Transverse colon (tissue), 4 donors: ENCODE measurements at regions not wholly inside any gene's neighbourhood (a gene's known extent, or its start where the extent isn't known, plus 50 kb on each side); places are given as distances from the start of the nearest gene placed in this dataset.

ENCODE experiments used
- DNase-seq: peaks from one replicate; pipeline ENCODE4 v3.0.0-alpha.2; 2019
- H3K27ac ChIP-seq, 4 donors: fragments of 200-600 bp; sonication (generic); 2 replicates each; pipeline ENCODE4 v1.5.1; 2016 to 2018; ENCODE audit warnings: inconsistent platforms in 4 of 4
- H3K27me3 ChIP-seq: fragments of 200-600 bp; sonication (generic); 2 replicates; pipeline ENCODE4 v1.5.1; 2017; ENCODE audit warnings: inconsistent platforms
- H3K36me3 ChIP-seq, 4 donors: fragments of 200-600 bp; sonication (generic); 2 replicates each; pipeline ENCODE4 v1.5.1; 2017 to 2019; ENCODE audit warnings: inconsistent platforms in 4 of 4
- H3K4me1 ChIP-seq, 4 donors: fragments of 200-600 bp; sonication (generic); 2 replicates each; pipeline ENCODE4 v1.5.1; 2017 to 2020; ENCODE audit warnings: inconsistent platforms in 4 of 4
- H3K4me3 ChIP-seq, 4 donors: fragments of 200-600 bp; sonication (generic); 1 replicate in 1 of 4; 2 replicates in 3 of 4; pipeline versions ENCODE4 v1.5.1 to v1.6.1; 2017 to 2019; ENCODE audit warnings: inconsistent platforms in 4 of 4
- H3K9me3 ChIP-seq, 2 donors: fragments of 200-600 bp; sonication (generic); 2 replicates each; pipeline ENCODE4 v1.5.1; 2017 to 2019; ENCODE audit warnings: inconsistent platforms in 2 of 2
- EP300 ChIP-seq: sonication (generic); formaldehyde crosslinking; IDR thresholded peaks from one replicate; pipeline ENCODE4 v1.6.1; 2017; ENCODE audit warnings: antibody characterized with exemption, low read depth
- POLR2A ChIP-seq: fragments of 450-650 bp; IDR thresholded peaks from one replicate; pipeline ENCODE4 v1.6.1; 2016; ENCODE audit warnings: antibody characterized with exemption, mild to moderate bottlenecking, moderate library complexity
- POLR2AphosphoS5 ChIP-seq, 3 donors: sonication (generic); formaldehyde crosslinking; IDR thresholded peaks; one replicate each; pipeline ENCODE4 v1.6.1; 2016; ENCODE audit warnings: antibody characterized with exemption in 3 of 3
- WGBS, 2 donors: methylation state at CpG; one replicate each; pipeline ENCODE4 v1.1.5; 2018; ENCODE audit warnings: low coverage in 1 of 2; 5-methylcytosine and 5-hydroxymethylcytosine counted together
- in situ Hi-C, 4 donors: fragments of 200-750 bp; cut with MboI; loops; one replicate each; pipeline versions ENCODE4 v1.15.0 to v1.15.1; 2017; ENCODE audit warnings: low sequenced_read_pairs in 3 of 4, low pct_ligation_motif_present in 1 of 4, low pct_unique_long_range_greater_than_20kb in 1 of 4
- intact Hi-C: fragments of 100-400 bp; cut with DNase I; formaldehyde crosslinking; loops from one replicate; pipeline ENCODE4 v1.15.1; 2023; ENCODE audit warnings: low total_unique reads
- TF ChIP-seq, protein P1 (sequence below), 5 experiments: fragments of 200-600 bp in 3 of 5; fragments of 450-650 bp in 2 of 5; sonication (generic) in 3 of 5; IDR thresholded peaks; 1 replicate in 2 of 5; 2 replicates in 3 of 5; pipeline ENCODE4 v1.5.1; 2016 to 2017; ENCODE audit warnings: antibody characterized with exemption in 5 of 5, inconsistent platforms in 3 of 5, mild to moderate bottlenecking in 2 of 5, moderate library complexity in 1 of 5

DNA sequence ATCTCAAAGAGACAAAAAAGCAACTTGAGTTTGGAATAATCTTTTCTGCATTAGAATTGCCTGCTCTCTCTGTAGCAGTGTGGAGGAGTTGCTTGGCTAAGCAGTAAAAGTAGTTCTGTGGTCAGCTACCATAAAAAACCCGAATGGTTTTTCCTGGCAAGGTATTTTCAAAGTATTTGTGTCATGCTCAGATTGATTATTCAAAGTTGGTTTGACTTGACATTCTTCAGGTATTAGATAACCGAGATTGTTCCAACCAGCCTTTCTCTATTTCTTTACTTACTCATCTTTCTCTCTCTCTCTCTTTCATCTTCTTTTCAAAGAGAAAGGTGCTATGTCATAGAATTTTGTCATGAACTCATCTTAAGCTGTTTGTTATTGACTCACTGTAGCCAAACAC is 404.9 kb downstream of the CPS1 start:
- no peak for DNase-seq
- intact Hi-C loops: no loop called here
- 25 to 45% methylated on average over 2 of the region's 2 CpGs for WGBS, 2 donors
- H3K4me3 ChIP-seq: no peak overlapping the region
- TF ChIP-seq POLR2AphosphoS5 (IDR thresholded peaks at IDR 0.05): no peak
- no peaks in the 10 kb centered on the region for H3K27me3 ChIP-seq
- no peaks in the 10 kb centered on the region for H3K36me3 ChIP-seq
- in situ Hi-C loops: no loop called here
- no peaks in the 10 kb centered on the region for H3K9me3 ChIP-seq
- H3K27ac ChIP-seq: no peak overlapping the region
- H3K4me1 ChIP-seq: no peaks in the 10 kb centered on the region

DNA sequence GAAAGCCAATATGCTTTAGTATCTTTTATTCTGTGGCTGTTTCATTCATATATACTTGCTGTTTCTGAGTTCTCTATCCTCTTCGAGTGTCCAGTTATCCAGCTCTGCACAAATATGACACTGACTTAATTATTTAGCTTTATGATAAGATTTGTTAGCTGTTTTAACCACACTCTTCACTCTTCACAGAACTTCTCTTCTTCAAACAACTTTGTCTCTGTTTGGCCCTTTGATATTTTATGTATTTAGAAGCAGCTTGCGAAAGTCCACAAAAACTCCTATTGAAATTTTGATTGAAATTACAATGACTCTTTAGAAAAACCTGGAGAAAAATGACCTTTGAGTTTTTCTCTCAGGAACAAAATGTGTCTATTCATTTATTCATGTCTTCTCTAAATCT is 407.0 kb downstream of the CPS1 start:
- H3K9me3 ChIP-seq: no peaks in the 10 kb centered on the region
- TF ChIP-seq POLR2AphosphoS5 (IDR thresholded peaks at IDR 0.05) (no peak), POLR2A (no peak), EP300 (no peak)
- TF ChIP-seq, protein P1, sequence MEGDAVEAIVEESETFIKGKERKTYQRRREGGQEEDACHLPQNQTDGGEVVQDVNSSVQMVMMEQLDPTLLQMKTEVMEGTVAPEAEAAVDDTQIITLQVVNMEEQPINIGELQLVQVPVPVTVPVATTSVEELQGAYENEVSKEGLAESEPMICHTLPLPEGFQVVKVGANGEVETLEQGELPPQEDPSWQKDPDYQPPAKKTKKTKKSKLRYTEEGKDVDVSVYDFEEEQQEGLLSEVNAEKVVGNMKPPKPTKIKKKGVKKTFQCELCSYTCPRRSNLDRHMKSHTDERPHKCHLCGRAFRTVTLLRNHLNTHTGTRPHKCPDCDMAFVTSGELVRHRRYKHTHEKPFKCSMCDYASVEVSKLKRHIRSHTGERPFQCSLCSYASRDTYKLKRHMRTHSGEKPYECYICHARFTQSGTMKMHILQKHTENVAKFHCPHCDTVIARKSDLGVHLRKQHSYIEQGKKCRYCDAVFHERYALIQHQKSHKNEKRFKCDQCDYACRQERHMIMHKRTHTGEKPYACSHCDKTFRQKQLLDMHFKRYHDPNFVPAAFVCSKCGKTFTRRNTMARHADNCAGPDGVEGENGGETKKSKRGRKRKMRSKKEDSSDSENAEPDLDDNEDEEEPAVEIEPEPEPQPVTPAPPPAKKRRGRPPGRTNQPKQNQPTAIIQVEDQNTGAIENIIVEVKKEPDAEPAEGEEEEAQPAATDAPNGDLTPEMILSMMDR (IDR thresholded peaks at IDR 0.05): no peak
- H3K36me3 ChIP-seq: no peaks in the 10 kb centered on the region
- DNase-seq: no peak
- in situ Hi-C loops (no loop called here), intact Hi-C loops (no loop called here)
- H3K27ac ChIP-seq: no peak overlapping the region
- H3K4me3 ChIP-seq: no peak overlapping the region
- no peaks in the 10 kb centered on the region for H3K4me1 ChIP-seq
- no peaks in the 10 kb centered on the region for H3K27me3 ChIP-seq
- WGBS, 2 donors: 65 to 70% methylated on average over 2 of the region's 2 CpGs

DNA sequence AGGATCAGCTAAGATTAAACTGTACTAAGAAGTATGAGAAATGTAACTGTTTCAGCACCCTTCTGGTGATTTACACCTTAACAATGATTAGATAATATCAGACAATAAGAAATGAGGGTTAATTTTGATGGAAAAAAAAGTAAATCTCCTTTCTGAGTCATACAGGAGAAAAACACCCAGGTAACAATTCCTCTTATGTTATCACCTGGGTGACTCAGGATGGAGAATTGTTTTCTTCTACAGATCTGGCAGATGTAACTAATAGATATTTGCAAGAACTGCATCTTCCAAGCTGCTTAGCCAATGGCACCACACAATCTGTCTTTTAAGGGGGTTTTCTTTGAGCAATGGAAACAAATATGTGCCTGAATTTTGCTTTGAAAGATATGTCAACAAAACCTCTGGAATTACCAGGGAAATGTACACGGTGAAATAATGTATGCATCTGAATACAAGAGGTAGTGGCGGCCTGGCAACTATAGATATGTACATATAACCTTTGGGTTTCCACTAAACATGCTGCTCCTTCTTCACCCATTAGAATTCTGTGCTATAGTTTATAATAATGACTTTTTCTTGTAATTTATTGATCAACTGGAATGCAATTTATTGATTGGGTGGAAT is 407.9 kb downstream of the CPS1 start:
- intact Hi-C loops (no loop called here), in situ Hi-C loops (no loop called here)
- Histone ChIP-seq H3K27ac (no peak overlapping the region), H3K27me3 (no peaks in the 10 kb centered on the region), H3K9me3 (no peaks in the 10 kb centered on the region), H3K4me1 (no peaks in the 10 kb centered on the region), H3K36me3 (no peaks in the 10 kb centered on the region), H3K4me3 (no peak overlapping the region)
- DNase-seq: no peak
- 76 to 79% methylated on average over 2 of the region's 2 CpGs for WGBS, 2 donors
- no peak for TF ChIP-seq EP300
- TF ChIP-seq POLR2AphosphoS5 (IDR thresholded peaks at IDR 0.05): no peak
- TF ChIP-seq, protein P1 (IDR thresholded peaks at IDR 0.05): no peak
- TF ChIP-seq POLR2A: no peak

DNA sequence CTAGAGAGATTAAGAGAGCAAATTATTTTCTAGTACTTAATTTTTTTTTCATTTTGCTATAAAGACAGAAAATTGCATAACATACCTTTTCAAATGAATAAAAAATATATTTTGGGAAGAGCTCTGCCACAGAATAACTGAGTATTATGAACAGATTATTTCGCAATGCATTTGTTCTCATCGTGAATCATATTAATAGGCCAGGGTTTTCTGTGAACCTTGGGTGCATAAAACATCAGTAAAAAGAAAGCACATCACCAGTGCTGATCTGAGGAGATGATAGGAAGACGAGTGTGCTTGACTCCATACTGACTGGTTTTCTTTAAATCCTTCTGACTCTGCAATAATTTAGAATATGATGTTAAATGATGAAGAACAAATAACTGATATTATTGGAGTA is 409.1 kb downstream of the CPS1 start:
- Histone ChIP-seq H3K27me3 (no peaks in the 10 kb centered on the region), H3K27ac (no peak overlapping the region), H3K4me3 (no peak overlapping the region), H3K4me1 (no peaks in the 10 kb centered on the region), H3K36me3 (no peaks in the 10 kb centered on the region), H3K9me3 (no peaks in the 10 kb centered on the region)
- WGBS, 2 donors: 72 to 80% methylated on average over 3 of the region's 3 CpGs
- TF ChIP-seq EP300 (no peak), POLR2A (no peak), POLR2AphosphoS5 (IDR thresholded peaks at IDR 0.05) (no peak)
- TF ChIP-seq, protein P1 (IDR thresholded peaks at IDR 0.05): no peak
- intact Hi-C loops (no loop called here), in situ Hi-C loops (no loop called here)
- DNase-seq: no peak

DNA sequence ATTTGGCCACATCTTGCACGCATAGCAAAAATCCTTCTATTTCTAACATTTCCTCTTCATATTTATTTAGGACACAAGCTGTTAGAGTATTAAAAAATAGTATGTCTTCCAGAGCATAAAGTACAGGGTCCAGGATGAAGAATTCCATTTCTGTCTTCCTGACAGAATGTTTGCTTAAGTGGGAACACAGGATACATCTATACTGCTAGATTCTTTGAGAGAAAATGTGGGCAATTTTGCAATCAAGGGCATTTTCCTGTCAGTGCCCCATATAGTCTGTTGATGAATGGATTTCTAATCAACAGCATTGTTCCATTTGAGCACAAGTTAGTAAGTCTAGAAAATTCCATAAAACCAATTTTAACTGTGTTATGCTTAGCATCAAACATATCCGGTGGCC is 409.9 kb downstream of the CPS1 start:
- 85 to 96% methylated on average over 2 of the region's 2 CpGs for WGBS, 2 donors
- in situ Hi-C loops: no loop called here
- intact Hi-C loops: no loop called here

More for the DNA sequence above, 409.9 kb downstream of the CPS1 start:
- TF ChIP-seq, protein P1 (IDR thresholded peaks at IDR 0.05): no peak
- no peak for TF ChIP-seq EP300
- TF ChIP-seq POLR2A: no peak
- no peak for TF ChIP-seq POLR2AphosphoS5 (IDR thresholded peaks at IDR 0.05)
- no peaks in the 10 kb centered on the region for H3K27me3 ChIP-seq
- no peak for DNase-seq
- no peaks in the 10 kb centered on the region for H3K36me3 ChIP-seq
- H3K4me3 ChIP-seq: no peak overlapping the region
- H3K4me1 ChIP-seq: no peaks in the 10 kb centered on the region
- no peaks in the 10 kb centered on the region for H3K9me3 ChIP-seq
- no peak overlapping the region for H3K27ac ChIP-seq
